Loucy (cell line): ENCODE measurements at regions not wholly inside any gene's neighbourhood (a gene's known extent, or its start where the extent isn't known, plus 50 kb on each side); places are given as distances from the start of the nearest gene placed in this dataset.

Experiments
- H2AFZ ChIP-seq: fragments of 200-600 bp; sonication (generic); 2 replicates; pipeline ENCODE4 v1.6.0; 2016; ENCODE audit warnings: antibody characterized with exemption, mild to moderate bottlenecking, low read length, moderate library complexity
- H3F3A ChIP-seq: fragments of 200-600 bp; 2 replicates; pipeline ENCODE4 v1.6.0; 2016; ENCODE audit warnings: antibody characterized with exemption, low read depth, mild to moderate bottlenecking
- H3K27me3 ChIP-seq: fragments of 200-600 bp; sonication (generic); 2 replicates; pipeline ENCODE4 v1.6.1; 2014; ENCODE audit warnings: low read length, mild to moderate bottlenecking; ENCODE audit not compliant: insufficient read depth, poor library complexity, severe bottlenecking
- H3K36me3 ChIP-seq: fragments of 200-600 bp; sonication (generic); 2 replicates; pipeline ENCODE4 v1.6.1; 2016; ENCODE audit warnings: low read length; ENCODE audit not compliant: insufficient read depth
- H3K4me1 ChIP-seq: fragments of 200-600 bp; sonication (generic); 2 replicates; pipeline ENCODE4 v1.5.1; 2014; ENCODE audit warnings: low read length, mild to moderate bottlenecking; ENCODE audit not compliant: insufficient read depth, poor library complexity, severe bottlenecking
- H3K4me2 ChIP-seq: fragments of 200-600 bp; sonication (generic); 2 replicates; pipeline ENCODE4 v1.6.0; 2014; ENCODE audit warnings: antibody characterized with exemption, low read length, low read depth, mild to moderate bottlenecking; ENCODE audit not compliant: poor library complexity, severe bottlenecking
- H3K4me3 ChIP-seq: fragments of 200-600 bp; sonication (generic); 2 replicates; pipeline ENCODE4 v1.5.1; 2014; ENCODE audit warnings: low read length, mild to moderate bottlenecking, mixed read lengths; ENCODE audit not compliant: poor library complexity, severe bottlenecking
- H3K79me2 ChIP-seq: fragments of 200-600 bp; sonication (generic); 2 replicates; pipeline ENCODE4 v1.6.1; 2014; ENCODE audit warnings: low read length; ENCODE audit not compliant: insufficient read depth
- H3K9ac ChIP-seq: fragments of 200-600 bp; sonication (generic); 2 replicates; pipeline ENCODE4 v1.6.0; 2014; ENCODE audit warnings: mild to moderate bottlenecking, low read depth, low read length, moderate library complexity; ENCODE audit not compliant: poor library complexity, severe bottlenecking
- H3K9me2 ChIP-seq: fragments of 200-600 bp; sonication (generic); replicated peaks from 2 replicates; pipeline ENCODE4 v1.6.1; 2016; ENCODE audit warnings: low read depth, low read length, mixed read lengths
- H3K9me3 ChIP-seq: fragments of 200-600 bp; sonication (generic); 2 replicates; pipeline ENCODE4 v1.6.1; 2014; ENCODE audit warnings: mild to moderate bottlenecking, antibody characterized with exemption, low read length, low read depth; ENCODE audit not compliant: insufficient read depth
- H4K20me1 ChIP-seq: fragments of 200-600 bp; sonication (generic); 2 replicates; pipeline ENCODE4 v1.6.0; 2014; ENCODE audit warnings: antibody characterized with exemption, low read length, mild to moderate bottlenecking; ENCODE audit not compliant: insufficient read depth, poor library complexity, severe bottlenecking
- EZH2phosphoT487 ChIP-seq: fragments of 200-600 bp; IDR thresholded peaks from 2 replicates; pipeline ENCODE4 v1.6.1; 2018; ENCODE audit warnings: antibody characterized with exemption, mild to moderate bottlenecking, moderate library complexity, borderline replicate concordance
- TF ChIP-seq, protein P1 (sequence below): fragments of 200-600 bp; sonication (generic); conservative IDR thresholded peaks from 2 replicates; pipeline ENCODE4 v1.5.1; 2014; ENCODE audit warnings: mild to moderate bottlenecking, antibody characterized with exemption, low read length

DNA sequence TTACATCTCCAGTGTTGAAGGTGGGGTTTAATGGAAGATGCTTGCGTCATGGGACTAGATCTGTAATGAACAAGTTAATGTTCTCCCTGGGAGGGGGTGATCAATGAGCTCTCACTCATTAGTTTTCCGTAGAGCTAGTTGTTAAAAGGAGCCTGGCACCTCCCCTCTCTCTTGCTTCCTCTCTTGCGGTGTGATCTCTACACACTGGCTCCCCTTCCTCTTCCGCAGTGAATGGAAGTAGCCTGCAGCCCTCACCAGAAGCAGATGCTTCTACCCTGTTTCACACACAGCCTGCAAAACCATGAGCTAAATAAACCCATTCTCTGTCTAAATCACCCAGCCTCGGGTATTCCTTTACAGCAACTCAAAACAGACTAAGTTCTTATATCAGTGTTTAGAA is 318.8 kb downstream of the SLITRK1 start:
- Histone ChIP-seq H3K4me3 (no peak overlapping the region), H3K27me3 (no peaks in the 10 kb centered on the region), H3K4me2 (no peak overlapping the region), H3K79me2 (no peaks in the 10 kb centered on the region), H3K9me3 (no peaks in the 10 kb centered on the region), H3K9me2 (no peaks in the 10 kb centered on the region), H4K20me1 (no peaks in the 10 kb centered on the region), H3K4me1 (no peaks in the 10 kb centered on the region), H2AFZ (no peak overlapping the region), H3F3A (no peaks in the 10 kb centered on the region), H3K9ac (no peak overlapping the region), H3K36me3 (no peaks in the 10 kb centered on the region)
- TF ChIP-seq, protein P1, sequence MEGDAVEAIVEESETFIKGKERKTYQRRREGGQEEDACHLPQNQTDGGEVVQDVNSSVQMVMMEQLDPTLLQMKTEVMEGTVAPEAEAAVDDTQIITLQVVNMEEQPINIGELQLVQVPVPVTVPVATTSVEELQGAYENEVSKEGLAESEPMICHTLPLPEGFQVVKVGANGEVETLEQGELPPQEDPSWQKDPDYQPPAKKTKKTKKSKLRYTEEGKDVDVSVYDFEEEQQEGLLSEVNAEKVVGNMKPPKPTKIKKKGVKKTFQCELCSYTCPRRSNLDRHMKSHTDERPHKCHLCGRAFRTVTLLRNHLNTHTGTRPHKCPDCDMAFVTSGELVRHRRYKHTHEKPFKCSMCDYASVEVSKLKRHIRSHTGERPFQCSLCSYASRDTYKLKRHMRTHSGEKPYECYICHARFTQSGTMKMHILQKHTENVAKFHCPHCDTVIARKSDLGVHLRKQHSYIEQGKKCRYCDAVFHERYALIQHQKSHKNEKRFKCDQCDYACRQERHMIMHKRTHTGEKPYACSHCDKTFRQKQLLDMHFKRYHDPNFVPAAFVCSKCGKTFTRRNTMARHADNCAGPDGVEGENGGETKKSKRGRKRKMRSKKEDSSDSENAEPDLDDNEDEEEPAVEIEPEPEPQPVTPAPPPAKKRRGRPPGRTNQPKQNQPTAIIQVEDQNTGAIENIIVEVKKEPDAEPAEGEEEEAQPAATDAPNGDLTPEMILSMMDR, result no peak
- no peak for TF ChIP-seq EZH2phosphoT487

DNA sequence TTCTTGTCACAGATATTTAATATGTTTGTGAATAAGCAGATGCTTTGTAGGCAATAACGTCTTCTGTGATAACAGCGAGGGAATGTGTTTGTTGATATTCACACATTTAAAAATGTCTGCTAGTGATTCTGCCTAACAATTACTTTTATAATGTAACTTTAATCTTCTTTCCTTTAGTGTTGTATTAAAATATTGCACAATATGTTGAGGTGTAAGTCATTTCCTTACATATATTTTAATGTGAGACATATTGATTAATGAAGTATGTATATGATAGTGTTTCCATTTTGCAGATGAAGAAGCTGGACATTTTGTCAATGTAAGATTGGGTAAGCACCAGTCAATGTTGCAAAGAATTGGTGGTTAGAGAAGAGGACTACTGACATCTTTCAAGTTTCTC is 324.4 kb downstream of the SLITRK1 start:
- Histone ChIP-seq H3K36me3 (no peaks in the 10 kb centered on the region), H3K9me2 (no peaks in the 10 kb centered on the region), H2AFZ (0 out of 2 replicates have a peak overlapping the region, but pooled peaks have one; percentile 27), H3F3A (no peaks in the 10 kb centered on the region), H3K27me3 (no peaks in the 10 kb centered on the region), H3K9me3 (no peaks in the 10 kb centered on the region), H3K4me1 (no peaks in the 10 kb centered on the region), H3K4me3 (no peak overlapping the region), H3K4me2 (no peak overlapping the region), H4K20me1 (no peaks in the 10 kb centered on the region), H3K79me2 (no peaks in the 10 kb centered on the region), H3K9ac (no peak overlapping the region)
- TF ChIP-seq, protein P1, result no peak
- TF ChIP-seq EZH2phosphoT487, result no peak

DNA sequence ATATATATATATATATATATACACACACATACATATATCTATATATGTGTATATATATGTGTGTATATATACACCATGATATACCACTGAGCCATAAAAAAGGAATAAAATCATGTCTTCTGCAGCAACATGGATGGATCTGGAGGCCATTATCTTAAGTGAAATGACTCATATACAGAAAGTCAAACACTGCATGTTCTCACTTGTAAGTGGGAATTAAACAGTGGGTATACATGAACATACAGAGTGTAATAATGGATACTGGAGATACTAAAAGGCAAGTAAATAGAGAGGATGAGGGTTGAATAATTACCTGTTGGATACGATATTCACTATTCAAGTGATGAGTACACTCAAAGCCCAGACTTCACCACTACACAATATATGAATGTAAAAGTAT is 332.6 kb downstream of the SLITRK1 start:
- H3K79me2 ChIP-seq, result no peaks in the 10 kb centered on the region
- H3K27me3 ChIP-seq, result no peaks in the 10 kb centered on the region

More for the DNA sequence above, 332.6 kb downstream of the SLITRK1 start:
- Histone ChIP-seq H3F3A (no peaks in the 10 kb centered on the region), H3K4me2 (no peak overlapping the region), H3K4me3 (no peak overlapping the region), H3K4me1 (no peaks in the 10 kb centered on the region), H3K9me3 (no peaks in the 10 kb centered on the region), H2AFZ (no peak overlapping the region), H3K9ac (no peak overlapping the region), H3K36me3 (no peaks in the 10 kb centered on the region), H4K20me1 (no peaks in the 10 kb centered on the region), H3K9me2 (no peaks in the 10 kb centered on the region; the same call in 1 of the 2 replicates)
- TF ChIP-seq, protein P1, result no peak
- TF ChIP-seq EZH2phosphoT487, result no peak
